ENCODE measurements at regions not wholly inside any gene's neighbourhood (a gene's known extent, or its start where the extent isn't known, plus 50 kb on each side); places are given as distances from the start of the nearest gene placed in this dataset.

GRCh38 chr16:31807086-31807485 is 66.5 kb upstream of the ZNF267 start:
- no peak for DNase-seq
- H3K4me1 ChIP-seq (ENCODE audit: control insufficient read depth in 1 of 2, insufficient read depth in 2 of 2, low read depth in 1 of 2, low read length in 1 of 2) = no peaks in the 10 kb centered on the region
- ChIA-PET POLR2A (no interaction called here), CTCF (no interaction called here)
- TF ChIP-seq NRF1 (IDR thresholded peaks at IDR 0.05; ENCODE audit: low read depth, low read length) (no peak), FOSL2 (IDR thresholded peaks at IDR 0.05; ENCODE audit: borderline replicate concordance, low read depth) (no peak), SMC3 (IDR thresholded peaks at IDR 0.05; ENCODE audit: low read depth, low read length) (no peak), TCF12 (IDR thresholded peaks at IDR 0.05) (no peak), ZBTB33 (IDR thresholded peaks at IDR 0.05; ENCODE audit: borderline replicate concordance, low read depth) (no peak), USF1 (IDR thresholded peaks at IDR 0.05; ENCODE audit: borderline replicate concordance, low read depth) (no peak), MAX (IDR thresholded peaks at IDR 0.05; ENCODE audit: low read depth) (no peak), RXRA (IDR thresholded peaks at IDR 0.05; ENCODE audit: borderline replicate concordance, low read depth) (no peak), FOXM1 (IDR thresholded peaks at IDR 0.05; ENCODE audit: low read depth) (no peak)
- no peaks in the 10 kb centered on the region for H4K20me1 ChIP-seq (ENCODE audit: insufficient read depth)
- no peaks in the 10 kb centered on the region for H3F3A ChIP-seq (replicated peaks; ENCODE audit: insufficient read depth)
- no peak overlapping the region for H3K4me3 ChIP-seq (ENCODE audit: low read depth in 2 of 2, low read length in 1 of 2)
- no peaks in the 10 kb centered on the region for H3K9me2 ChIP-seq
- H3K79me2 ChIP-seq (ENCODE audit: insufficient read depth) = no peaks in the 10 kb centered on the region
- no peak overlapping the region for H3K4me2 ChIP-seq
- H3K36me3 ChIP-seq (replicated peaks in 1 of 2; ENCODE audit: control insufficient read depth in 1 of 2, insufficient read depth in 2 of 2, low read length in 1 of 2) = no peaks in the 10 kb centered on the region
- under 1% methylated on average over 3 of the region's 3 CpGs for WGBS (ENCODE audit: low lambda C conversion rate)
- no peak overlapping the region for H3K9ac ChIP-seq
- H3K27ac ChIP-seq (ENCODE audit: low read depth in 2 of 2, low read length in 1 of 2) = no peak overlapping the region
- no peaks in the 10 kb centered on the region; the same call in 1 of the 2 replicates for H3K27me3 ChIP-seq (ENCODE audit: insufficient read depth)
- H3K9me3 ChIP-seq = no peaks in the 10 kb centered on the region
- no peak overlapping the region for H2AFZ ChIP-seq (ENCODE audit: low read depth)

GRCh38 chr16:31810863-31811262 is 62.7 kb upstream of the ZNF267 start:
- Histone ChIP-seq H3K9me2 (no peaks in the 10 kb centered on the region), H4K20me1 (ENCODE audit: insufficient read depth) (no peaks in the 10 kb centered on the region), H3K27ac (ENCODE audit: low read depth in 2 of 2, low read length in 1 of 2) (no peak overlapping the region), H3K27me3 (ENCODE audit: insufficient read depth) (no peaks in the 10 kb centered on the region; the same call in 1 of the 2 replicates), H3K9ac (no peak overlapping the region), H2AFZ (ENCODE audit: low read depth) (no peak overlapping the region), H3K4me3 (ENCODE audit: low read depth in 2 of 2, low read length in 1 of 2) (no peak overlapping the region), H3K4me1 (ENCODE audit: control insufficient read depth in 1 of 2, insufficient read depth in 2 of 2, low read depth in 1 of 2, low read length in 1 of 2) (no peaks in the 10 kb centered on the region), H3K36me3 (replicated peaks in 1 of 2; ENCODE audit: control insufficient read depth in 1 of 2, insufficient read depth in 2 of 2, low read length in 1 of 2) (no peaks in the 10 kb centered on the region), H3K79me2 (ENCODE audit: insufficient read depth) (no peaks in the 10 kb centered on the region), H3F3A (replicated peaks; ENCODE audit: insufficient read depth) (no peaks in the 10 kb centered on the region), H3K4me2 (no peak overlapping the region), H3K9me3 (no peaks in the 10 kb centered on the region)
- WGBS (ENCODE audit: low lambda C conversion rate) = 1% methylated on average over 5 of the region's 5 CpGs
- no peak for TF ChIP-seq GATA2 (CRISPR knock-in tag; IDR thresholded peaks at IDR 0.05)
- no peak for TF ChIP-seq EZH2phosphoT487 (IDR thresholded peaks at IDR 0.05; ENCODE audit: borderline replicate concordance, low read depth)
- no peak for TF ChIP-seq MAX (IDR thresholded peaks at IDR 0.05; ENCODE audit: low read depth)
- no peak for TF ChIP-seq MXI1 (IDR thresholded peaks at IDR 0.05; ENCODE audit: low read depth, low read length)
- TF ChIP-seq RAD21 (IDR thresholded peaks at IDR 0.05; ENCODE audit: low read length) = no peak
- no peak for TF ChIP-seq RCOR1 (IDR thresholded peaks at IDR 0.05; ENCODE audit: low read length)
- no peak for TF ChIP-seq NRF1 (IDR thresholded peaks at IDR 0.05; ENCODE audit: low read depth, low read length)
- TF ChIP-seq YY1 (IDR thresholded peaks at IDR 0.05; ENCODE audit: low read depth) = no peak
- TF ChIP-seq FOXJ3 (CRISPR knock-in tag; IDR thresholded peaks at IDR 0.05) = no peak
- no peak for TF ChIP-seq RFX5 (IDR thresholded peaks at IDR 0.05; ENCODE audit: low read length)
- no peak for TF ChIP-seq FOSL2 (IDR thresholded peaks at IDR 0.05; ENCODE audit: borderline replicate concordance, low read depth)
- TF ChIP-seq NFIC (IDR thresholded peaks at IDR 0.05; ENCODE audit: borderline replicate concordance) = no peak
- TF ChIP-seq IRF3 (IDR thresholded peaks at IDR 0.05; ENCODE audit: low read depth, low read length) = no peak
- TF ChIP-seq USF1 (IDR thresholded peaks at IDR 0.05; ENCODE audit: borderline replicate concordance, low read depth) = no peak
- no peak for TF ChIP-seq TAF1 (IDR thresholded peaks at IDR 0.05; ENCODE audit: borderline replicate concordance, low read depth, low read length)
- TF ChIP-seq SMC3 (IDR thresholded peaks at IDR 0.05; ENCODE audit: low read depth, low read length) = no peak
- DNase-seq = no peak
- ChIA-PET POLR2A (no interaction called here), CTCF (interaction anchor here (0.6 kb wide), 1 partner anchor 48 kb away, joined by 3 read pairs; no protein-coding TSS in a partner anchor)
